ENCODE measurements at regions not wholly inside any gene's neighbourhood (a gene's known extent, or its start where the extent isn't known, plus 50 kb on each side); places are given as distances from the start of the nearest gene placed in this dataset.

DNA sequence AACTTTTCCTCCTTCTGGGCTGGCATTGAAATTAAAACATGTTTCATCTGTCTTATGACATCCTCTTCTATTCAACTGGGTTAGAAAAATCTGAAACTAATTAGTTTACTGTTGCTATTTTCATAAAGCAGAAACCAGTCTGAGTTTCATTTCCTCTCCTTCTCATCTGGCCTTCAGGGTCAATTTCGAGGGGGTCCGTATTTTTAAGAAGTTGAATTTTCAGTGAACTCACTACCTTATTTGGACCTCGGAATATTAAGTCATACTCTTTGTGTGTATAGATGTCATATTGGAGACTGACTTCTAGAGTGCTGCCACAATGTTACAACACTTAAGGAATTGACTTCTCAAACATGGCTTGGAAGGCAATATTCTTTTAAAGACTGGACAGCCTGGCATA lies 485.9 kb downstream of the SQOR start:
- no peak for DNase-seq

DNA sequence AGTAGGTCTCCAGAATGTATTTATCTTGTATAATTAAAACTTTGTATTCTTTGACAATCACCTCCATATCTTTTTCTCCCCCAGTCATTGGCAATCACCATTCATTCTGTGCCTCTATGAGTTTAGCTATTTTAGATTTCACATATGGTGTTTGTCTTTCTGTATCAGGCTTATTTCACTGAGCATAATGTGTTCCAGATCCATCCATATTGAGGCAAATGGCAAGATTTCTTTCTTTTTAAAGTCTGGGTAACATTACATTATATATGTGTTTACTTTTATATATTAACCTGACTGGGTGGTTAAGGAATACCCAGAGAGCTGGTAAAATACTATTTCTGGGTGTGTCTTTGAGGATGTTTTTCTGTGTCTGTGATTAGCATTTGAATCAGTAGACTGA lies 486.6 kb downstream of the SQOR start:
- DNase-seq = no peak

DNA sequence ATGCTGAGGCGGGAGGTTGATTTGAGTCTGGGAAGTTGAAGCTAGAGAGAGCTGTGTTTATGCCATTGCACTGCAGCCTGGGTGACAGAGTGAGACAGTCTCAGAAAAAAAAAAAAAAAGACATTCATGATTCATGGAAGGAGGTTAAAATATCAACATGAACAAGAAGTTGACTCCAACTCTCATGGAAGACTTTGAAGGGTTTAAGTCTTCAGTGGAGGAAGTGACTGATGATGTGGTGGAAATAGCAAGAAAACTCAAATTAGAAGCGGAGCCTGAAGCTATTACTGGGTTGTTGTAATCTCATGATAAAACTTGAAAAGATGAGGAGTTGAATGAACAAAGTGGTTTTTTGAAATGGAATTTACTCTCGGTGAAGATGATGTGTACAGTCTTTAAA lies 491.8 kb downstream of the SQOR start:
- DNase-seq = no peak

DNA sequence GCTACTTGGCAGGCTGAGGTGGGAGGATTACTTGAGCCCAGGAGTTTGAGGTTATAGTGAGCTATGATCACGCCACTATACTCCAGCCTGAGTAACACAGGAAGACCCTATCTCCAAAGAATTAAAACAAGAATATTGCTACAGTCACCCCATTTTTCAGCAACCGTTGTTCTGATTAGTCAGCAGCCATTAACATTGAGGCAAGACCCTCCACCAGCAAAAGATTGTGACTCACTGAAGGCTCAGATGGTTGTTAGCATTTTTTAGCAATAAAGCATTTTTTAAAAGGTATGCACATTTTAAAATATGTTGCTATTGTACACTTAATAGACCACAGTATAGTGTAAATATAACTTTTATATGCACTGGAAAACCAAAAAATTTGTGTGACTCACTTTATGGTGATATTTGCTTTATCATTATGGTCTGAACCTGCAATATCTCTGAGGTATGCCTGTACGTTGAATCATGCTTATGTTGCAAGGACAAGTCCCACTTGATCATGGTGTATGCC lies 492.6 kb downstream of the SQOR start:
- no peak for DNase-seq

DNA sequence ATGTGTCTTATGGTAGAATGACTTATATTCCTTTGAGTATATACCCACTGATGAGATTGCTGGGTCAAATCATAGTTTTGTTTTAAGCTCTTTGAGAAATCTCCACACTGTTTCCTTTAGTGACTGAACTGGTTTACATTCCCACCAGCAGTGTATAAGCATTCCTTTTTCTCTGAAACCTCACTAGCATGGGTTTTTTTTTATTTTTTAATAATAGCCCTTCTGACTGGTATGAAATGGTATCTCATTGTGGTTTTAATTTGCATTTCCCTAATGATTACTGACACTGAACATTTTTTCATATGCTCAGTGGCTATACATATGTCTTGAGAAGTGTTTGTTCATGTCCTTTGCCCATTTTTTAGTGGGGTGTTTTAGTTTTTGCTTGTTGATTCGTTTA lies 494.3 kb downstream of the SQOR start:
- DNase-seq = no peak

DNA sequence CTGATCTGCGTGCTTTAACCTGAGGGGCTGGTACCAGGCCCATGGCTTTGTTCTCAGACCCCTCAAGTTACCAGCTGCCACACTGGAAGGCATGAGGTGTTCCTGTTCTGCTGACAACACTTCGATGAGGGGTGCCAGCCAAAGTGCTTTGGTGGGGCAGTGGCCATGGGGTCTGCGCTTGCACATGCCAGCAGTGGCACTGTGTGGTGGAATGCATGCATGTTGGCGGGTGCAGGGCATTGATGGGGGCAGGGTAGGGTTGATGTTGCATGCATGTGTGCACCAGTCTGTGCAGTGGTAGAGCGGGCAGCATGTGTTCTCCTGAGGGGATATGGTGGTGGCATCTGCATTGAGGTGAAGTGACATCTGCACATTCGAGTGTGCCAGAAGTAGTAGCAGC lies 497.0 kb downstream of the SQOR start:
- no peak for DNase-seq

DNA sequence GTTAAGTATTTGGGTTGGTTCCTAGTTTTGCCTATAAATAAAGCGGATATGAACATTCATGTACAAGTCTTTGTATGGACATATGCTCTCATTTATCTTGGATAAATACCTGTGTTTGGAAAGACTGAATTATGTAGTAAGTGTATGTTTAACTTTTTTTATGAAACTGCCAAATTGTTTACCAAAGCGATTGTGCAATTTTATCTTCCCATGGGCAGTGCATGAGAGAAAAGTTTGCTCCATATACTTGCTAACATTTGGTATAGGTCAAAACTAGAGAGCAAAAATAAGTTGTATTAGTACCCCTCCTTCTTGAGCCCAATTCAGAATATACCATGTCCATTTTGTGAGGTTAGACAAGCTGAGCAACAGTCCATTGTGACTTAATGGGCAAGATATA lies 502.6 kb downstream of the SQOR start:
- no peak for DNase-seq

DNA sequence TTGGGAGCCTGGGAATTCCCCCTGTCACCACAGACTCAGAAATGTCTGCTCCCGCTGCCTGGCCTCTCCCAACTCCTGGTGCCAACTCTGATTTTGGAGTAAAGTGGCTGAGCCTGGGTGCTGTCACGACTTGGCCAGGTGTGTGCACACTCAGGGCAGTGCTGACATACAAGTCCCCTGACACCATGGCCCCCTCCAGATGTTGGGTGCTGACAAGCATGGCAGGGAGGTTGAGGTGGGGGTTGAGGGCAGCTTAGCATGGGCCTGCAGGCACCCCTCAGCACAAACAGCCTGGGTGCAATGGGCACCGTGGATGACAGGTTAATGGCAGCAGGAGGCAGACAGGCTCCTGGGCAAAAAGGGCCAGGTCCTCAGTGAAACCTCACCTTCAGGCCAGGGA lies 511.2 kb downstream of the SQOR start:
- DNase-seq = no peak

DNA sequence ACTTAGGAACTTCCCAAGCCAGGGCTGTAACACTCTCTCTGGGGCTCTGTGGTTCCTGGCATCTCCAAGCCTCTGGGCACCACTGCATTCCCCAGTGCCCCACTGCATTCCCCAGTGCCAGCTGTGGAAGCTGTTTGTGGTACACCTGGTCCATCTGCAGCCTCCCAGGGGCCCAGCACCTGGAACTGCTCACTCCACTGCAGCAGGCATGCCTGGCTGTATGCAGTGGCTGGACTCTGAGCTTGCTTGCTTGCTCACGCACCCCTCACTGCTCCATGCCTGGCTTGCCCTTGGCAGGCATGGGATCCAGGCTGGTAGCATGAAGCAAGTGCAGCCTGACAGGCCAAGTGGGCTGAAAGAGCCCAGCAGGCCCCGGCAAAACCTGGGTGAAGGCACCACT lies 512.1 kb downstream of the SQOR start:
- no peak for DNase-seq

DNA sequence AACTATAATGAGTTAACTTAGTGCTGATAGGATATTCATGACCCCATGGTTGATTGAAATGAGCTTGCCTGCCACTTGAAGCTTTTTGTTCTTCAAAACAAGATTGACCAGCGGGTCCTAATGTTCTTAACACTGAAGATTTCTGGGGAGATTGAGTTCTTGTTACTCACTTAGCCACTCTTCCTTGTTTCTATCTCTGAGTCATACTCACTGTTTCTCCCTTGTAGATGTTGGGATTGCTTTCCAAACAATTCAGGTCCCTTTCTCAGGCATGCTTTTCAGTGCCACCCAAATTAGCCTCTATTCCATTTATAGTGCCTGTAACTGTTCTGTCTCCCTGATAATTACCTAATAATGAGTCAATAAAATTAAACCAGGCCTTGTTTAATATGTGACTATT lies 517.0 kb downstream of the SQOR start:
- no peak for DNase-seq

DNA sequence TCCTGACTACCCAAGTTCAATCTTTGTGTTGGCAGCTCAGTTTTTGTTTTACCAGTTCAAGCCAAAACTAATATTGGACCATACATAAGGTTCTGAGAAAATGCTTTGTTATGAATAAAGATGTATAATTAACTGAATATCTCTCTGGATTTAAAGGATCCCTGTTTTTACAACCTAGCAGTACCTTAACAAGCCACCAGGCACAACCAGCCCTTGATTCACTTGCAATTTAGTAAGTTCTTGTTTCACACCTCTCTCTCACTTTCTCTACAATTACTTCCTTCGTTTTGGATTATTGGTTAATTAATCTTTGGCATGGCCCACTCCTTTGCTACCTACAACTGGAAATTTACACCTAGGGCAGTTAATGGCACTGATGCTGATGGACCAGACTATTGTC lies 531.9 kb downstream of the SQOR start:
- no peak for DNase-seq

DNA sequence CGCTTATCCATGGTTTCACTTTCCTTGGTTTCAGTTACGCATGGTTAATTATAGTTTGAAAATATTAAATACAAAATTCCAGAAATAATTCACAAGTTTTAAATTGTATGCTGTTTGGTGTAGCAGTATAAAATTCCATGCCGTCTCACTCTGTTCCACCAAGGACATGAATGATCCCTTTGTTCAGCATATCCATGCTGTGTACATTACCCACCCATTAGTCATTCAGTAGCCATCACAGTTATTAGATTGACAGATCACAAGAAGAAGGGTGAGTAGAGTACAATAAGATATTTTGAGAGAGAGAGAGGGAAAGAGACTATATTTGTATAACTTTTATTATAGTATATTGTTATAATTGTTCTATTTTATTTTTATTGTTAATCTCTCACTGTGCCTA lies 535.5 kb downstream of the SQOR start:
- DNase-seq = no peak

DNA sequence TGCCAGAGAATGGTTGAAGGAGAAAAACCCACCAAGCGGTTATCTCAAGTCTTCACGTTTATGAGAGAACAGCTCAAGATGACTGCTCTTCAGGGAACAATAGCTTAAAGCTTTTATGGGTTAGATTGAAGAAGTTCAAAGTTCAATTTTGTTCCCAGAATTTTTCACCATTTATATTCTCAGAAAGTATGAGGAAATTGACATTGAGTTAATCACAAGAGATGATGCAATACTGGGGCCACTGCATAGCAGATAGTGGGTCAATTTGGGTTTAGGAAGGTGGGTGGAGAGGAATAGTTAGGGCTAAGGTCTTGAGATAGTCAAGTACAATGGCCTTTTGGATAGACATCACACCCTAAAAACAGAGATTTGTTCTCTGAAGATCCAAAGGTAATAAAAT lies 539.3 kb downstream of the SQOR start:
- DNase-seq = no peak

DNA sequence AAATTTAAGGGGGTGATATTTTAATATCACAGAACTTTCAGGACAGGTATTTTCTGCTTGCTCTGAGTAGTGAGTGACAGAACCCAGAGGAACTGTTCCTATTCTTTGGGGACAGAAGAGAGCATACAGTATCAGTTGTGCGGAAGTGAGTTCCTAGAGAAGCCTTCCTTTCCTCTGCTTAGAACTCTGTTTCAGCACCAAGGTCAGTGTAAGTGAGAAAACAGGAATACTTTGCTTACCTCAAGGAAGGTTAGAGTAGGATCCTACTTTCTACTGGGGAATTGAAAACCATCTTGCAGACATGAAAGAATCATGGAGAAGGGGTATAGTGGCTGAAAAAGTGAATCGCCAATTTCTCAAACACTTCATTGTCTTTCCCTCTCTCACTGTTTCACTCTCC lies 542.4 kb downstream of the SQOR start:
- no peak for DNase-seq

DNA sequence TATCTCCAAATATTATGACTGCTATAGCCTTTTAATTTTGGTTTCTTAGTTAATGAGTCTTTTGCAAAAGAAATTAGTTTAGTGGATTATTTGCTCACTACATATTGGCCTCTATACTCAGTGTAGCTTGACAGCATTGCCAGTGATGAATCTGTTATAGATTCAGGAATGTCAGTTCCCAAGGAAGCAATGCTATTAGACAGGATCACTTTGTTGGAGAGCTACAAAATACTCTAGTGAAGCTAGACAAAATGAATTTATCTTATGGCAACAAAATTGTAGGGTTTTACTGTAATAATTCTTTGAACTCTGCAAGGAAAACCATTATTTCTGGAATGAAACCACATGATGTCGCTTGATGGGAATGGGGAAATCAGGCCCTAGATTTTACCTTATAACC lies 543.3 kb downstream of the SQOR start:
- no peak for DNase-seq

DNA sequence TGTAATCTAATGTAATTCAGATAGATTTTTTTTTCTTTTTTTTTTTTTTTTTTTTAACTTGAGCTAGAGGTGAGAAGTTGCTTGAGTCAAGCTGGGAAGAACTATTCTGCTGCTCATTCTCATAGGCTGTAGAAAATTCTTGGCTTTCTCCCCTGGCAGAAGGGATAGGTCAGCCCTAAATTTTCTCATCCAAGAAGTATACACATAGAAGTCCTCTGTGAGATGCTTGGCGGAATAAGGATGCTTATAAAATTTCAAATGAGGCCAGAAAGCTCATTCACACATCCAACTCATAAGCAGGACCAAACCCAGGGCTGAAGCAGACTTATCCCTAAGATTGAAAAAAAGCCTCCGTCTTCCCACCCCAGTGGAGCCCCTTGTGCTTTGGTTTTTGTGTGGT lies 572.5 kb downstream of the SQOR start:
- DNase-seq = no peak

DNA sequence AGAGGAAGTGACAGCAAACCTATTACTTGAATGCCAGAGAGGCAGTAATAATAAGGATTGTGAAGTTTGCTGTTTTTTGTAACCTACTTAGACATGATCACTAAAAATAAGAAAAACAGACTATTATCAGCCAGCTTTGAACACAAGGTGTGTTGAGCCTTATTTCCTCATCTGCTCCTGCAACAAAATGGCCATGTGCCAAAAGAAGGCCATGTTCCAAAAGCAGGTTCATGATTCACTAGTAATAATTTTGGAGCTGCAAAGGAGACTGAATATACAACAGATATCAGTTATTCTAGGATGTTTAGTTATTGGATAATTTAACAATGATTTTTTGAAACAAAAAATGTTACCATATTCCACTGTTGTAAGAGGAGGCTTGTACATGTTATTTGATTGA lies 578.7 kb downstream of the SQOR start:
- DNase-seq = no peak

DNA sequence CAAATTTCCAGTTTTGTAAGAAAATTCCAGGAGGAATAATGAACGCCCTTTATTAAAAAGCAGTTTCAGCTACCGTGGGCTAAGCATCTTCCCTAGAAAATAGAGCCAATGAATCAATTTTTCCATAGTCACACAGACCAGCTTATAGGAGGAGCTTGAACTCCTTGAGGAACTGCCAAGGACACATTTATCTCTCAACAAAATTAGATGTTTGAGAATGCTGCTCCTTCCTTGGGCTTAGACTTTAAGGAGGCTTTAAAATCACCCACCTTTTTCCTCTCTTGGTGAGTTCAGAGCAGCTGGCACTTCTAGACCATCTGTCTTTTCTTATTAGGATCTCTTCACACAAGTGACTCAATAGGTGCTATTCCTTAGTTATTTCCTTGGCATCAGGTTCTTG lies 588.0 kb downstream of the SQOR start:
- no peak for DNase-seq

DNA sequence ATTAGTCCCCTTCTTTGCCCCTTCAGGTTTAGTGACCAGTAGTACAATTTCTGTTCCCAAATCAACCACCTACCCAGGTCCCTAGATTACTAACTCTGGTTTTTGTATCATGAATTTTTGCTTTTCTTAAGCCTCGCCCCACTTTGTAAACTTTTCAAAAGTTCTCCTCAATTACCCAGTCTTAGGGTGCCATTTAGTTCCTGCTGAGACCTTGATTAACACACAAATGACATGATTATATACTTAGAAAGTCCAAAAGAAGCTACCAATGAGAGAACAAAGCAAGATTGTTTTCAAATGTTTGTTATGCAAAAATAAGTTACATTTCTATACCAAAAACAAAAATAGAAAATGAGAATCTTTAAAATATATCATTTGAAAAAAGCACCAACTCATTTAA lies 594.4 kb downstream of the SQOR start:
- DNase-seq = no peak

DNA sequence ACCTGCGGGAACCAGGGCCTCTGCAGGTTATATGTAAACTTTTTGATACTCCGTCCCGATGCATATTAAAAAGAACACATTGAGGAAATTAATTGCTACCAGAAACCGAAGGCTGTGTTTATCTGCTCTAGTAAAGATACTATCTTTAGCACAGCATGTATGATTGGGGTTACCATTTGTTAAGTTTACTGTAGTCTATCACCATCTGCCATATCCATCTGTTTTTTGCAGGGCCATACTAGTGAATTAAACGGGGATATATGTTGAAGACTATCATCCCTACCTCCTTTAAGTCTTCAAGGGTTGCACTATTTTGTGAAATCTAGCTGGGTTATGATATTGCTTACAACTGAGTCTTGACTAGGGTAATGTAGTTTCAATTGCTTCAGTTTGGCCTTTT lies 597.0 kb downstream of the SQOR start:
- DNase-seq = no peak

DNA sequence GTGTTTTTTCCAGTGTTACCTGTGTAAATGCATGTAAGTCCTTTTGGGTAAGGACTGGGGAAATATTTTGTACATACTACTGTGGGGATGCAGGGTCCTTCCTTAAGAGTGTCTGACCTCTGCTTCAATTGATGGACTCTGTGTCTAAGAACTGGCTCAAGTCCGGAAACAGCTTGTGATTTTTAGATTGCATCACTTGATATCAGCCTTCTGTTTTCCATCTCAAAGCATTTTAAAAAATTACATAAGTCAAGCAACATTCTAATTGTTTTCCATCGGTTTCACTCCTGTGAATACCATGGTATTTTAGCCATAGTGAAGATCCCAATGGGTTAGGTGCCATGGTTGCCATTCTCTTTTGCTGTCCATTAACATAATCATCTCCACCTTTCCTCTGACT lies 597.6 kb downstream of the SQOR start:
- DNase-seq = no peak

DNA sequence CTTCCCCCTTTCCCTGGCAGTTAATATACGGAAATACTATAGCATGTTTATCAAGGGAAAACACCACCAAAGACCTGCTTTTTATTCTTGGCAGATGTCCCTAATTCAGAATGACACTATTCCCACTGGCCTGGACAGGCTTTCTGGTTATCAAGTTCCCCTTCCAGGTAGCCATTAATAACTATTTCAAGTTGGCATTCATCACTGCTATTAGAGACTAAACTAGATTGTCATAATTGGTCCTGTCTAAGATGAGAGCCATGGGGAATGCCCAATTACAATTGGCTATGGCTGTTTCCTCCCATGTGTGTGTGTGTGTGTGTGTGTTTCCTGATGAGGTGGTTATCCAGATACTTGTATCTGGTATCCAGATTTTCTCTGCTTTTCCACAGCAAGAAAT lies 608.1 kb downstream of the SQOR start:
- no peak for DNase-seq

DNA sequence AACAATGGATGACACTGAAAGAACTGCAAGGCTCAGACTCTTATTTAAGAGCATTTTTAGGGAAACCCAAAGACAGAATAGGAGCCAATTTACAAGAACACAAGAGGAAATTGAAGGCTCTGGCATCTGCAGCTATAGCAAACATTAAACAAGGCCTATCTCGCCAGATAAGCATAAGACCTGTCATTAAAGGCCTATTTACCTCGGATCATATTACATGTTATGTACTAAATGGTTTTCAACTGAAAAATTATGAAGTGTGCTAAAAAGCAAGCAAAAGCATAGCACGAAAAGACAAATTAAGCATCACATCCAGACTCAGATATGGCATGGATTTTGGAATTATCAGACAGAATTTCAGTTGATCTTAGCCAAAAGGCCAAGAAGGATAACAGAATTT lies 617.1 kb downstream of the SQOR start:
- peak; percentile 88 for DNase-seq

DNA sequence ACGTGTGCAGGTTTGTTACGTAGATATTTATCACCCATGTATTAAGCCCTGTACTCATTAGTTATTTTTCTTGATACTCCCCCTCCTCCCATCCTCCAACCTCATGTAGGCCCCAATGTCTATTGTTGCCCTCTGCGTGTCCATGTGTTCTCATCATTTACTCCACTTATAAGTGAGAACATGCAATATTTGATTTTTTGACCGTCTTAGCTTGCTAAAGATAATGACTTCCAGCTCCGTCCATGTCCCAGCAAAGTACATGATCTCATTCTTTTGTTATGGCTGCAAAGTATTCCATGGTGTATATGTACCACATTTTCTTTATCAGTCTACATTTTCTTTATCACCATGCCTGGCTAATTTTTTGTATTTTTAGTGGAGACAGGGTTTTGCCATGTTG lies 623.2 kb downstream of the SQOR start:
- DNase-seq = no peak

DNA sequence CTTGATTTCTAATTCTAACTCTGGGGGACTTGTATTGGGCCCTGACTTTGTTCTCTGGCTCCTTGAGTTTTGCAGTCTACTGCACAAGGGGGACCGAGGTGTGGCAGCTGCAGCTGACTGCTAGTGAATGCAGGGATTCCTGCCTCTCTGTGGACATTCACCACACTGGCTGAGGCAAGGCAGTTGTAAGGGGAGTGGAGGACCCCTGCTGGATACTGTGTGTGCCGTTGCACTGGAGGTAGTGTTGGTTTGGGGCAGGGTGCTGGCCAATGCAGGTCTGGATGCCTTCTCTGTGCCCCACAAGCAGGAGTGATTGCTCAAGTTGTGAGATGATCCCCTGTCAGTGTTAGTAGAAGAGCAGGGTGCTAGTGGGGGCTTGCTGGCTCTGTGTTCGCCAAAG lies 626.1 kb downstream of the SQOR start:
- DNase-seq = no peak

DNA sequence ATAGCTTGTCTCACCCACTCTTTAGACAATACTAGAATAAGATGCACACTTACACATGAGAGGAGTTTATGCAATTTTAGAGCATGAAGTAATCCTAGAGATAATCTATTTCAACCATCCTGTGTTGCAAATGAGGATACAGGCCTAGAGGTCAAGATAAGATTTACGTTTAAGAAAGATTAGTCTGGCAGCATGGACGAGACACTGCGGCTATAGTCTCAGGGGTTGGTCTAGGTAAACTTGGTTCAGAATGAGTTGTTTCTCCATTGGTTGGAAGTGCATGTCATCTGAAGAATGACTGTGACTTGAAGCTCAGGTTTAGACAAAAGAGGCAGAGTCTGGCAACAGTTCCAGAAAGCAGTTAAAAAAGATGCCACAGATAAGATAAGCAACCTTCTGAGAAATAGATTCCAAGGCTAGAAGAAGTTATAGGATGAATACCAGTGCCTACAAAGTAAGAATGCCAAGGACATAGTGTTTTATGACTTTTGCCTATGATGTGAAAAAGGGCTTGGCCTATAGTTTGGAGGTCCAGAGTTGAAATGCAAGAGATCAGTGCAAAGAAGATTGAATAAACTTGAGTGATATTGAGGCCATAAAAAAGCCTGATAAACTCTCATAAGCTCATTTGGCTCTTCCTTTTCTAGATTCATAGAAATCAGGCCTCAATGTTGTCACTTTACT lies 631.0 kb downstream of the SQOR start:
- DNase-seq = no peak

All from NCI-H1092 treated with DMSO at 0.1 percent for 48 hours (cell line).